ENCODE measurements at regions not wholly inside any gene's neighbourhood (a gene's known extent, or its start where the extent isn't known, plus 50 kb on each side); places are given as distances from the start of the nearest gene placed in this dataset.
"Not testable (repeated sequence)": the region's sequence is repeated elsewhere in the genome, so short reads cannot be mapped to it uniquely, and the experiment has no call there.

DNA sequence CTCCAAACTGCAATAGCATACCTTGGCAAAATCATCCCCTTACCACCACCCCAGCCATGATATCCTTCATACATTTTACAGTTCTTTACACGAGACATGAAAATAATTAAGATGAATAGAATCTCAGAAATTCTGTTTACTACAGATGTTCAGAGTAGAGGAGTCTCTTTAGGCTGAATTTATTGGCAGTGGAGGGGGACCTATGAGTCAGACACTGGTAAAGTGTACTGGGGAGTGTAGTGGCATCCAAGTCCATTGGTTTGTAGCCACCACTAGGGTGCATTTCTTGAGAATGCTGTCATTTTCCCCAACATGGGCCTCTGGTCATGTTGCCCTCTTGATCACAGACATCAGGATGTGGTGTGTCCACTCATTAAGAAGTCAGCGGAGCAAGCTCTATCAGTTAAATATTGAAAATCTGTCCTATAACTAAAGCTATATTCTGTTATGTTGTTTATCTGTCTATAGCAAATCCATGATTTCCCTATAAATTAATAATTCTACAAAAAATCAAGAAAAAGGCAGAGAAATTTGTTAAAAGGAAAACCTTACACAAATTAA lies 672.2 kb downstream of the PRIM2 start:
- not testable (repeated sequence) for TF ChIP-seq ELF4 (IDR thresholded peaks at IDR 0.05); HDGF (IDR thresholded peaks at IDR 0.05; ENCODE audit: borderline replicate concordance); TARDBP (IDR thresholded peaks at IDR 0.05); BHLHE40 (IDR thresholded peaks at IDR 0.05; ENCODE audit: borderline replicate concordance)

Data from HEK293T (cell line).